ENCODE measurements at regions not wholly inside any gene's neighbourhood (a gene's known extent, or its start where the extent isn't known, plus 50 kb on each side); places are given as distances from the start of the nearest gene placed in this dataset.

- TF ChIP-seq, protein P1, sequence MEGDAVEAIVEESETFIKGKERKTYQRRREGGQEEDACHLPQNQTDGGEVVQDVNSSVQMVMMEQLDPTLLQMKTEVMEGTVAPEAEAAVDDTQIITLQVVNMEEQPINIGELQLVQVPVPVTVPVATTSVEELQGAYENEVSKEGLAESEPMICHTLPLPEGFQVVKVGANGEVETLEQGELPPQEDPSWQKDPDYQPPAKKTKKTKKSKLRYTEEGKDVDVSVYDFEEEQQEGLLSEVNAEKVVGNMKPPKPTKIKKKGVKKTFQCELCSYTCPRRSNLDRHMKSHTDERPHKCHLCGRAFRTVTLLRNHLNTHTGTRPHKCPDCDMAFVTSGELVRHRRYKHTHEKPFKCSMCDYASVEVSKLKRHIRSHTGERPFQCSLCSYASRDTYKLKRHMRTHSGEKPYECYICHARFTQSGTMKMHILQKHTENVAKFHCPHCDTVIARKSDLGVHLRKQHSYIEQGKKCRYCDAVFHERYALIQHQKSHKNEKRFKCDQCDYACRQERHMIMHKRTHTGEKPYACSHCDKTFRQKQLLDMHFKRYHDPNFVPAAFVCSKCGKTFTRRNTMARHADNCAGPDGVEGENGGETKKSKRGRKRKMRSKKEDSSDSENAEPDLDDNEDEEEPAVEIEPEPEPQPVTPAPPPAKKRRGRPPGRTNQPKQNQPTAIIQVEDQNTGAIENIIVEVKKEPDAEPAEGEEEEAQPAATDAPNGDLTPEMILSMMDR (IDR thresholded peaks at IDR 0.05; ENCODE audit: borderline replicate concordance, insufficient read depth, low read depth, low read length) = no peak
- H3K4me3 ChIP-seq (ENCODE audit: low read depth, low read length) = no peak overlapping the region
Observed at GRCh38 chr2:51084750-51085149, 52.8 kb upstream of the NRXN1 start.
